NAMALWA (cell line): ENCODE measurements at regions not wholly inside any gene's neighbourhood (a gene's known extent, or its start where the extent isn't known, plus 50 kb on each side); places are given as distances from the start of the nearest gene placed in this dataset.
"Not testable (repeated sequence)": the region's sequence is repeated elsewhere in the genome, so short reads cannot be mapped to it uniquely, and the experiment has no call there.

Source experiments
- DNase-seq: peaks from one replicate; pipeline ENCODE4 v3.0.0-alpha.2; 2015; ENCODE audit warnings: low spot score

GRCh38 chr5:72588640-72589039, 81.4 kb upstream of the ZNF366 start:
- DNase-seq = no peak

GRCh38 chr5:72587661-72588308, 80.6 kb upstream of the ZNF366 start:
- DNase-seq = no peak

GRCh38 chr5:72586788-72587530, 79.7 kb upstream of the ZNF366 start:
- no peak for DNase-seq

- peak; percentile 5 for DNase-seq
Measured at GRCh38 chr5:72584466-72584865, 77.3 kb upstream of the ZNF366 start.

GRCh38 chr5:72579290-72579689, 72.1 kb upstream of the ZNF366 start:
- DNase-seq = not testable (repeated sequence)

- DNase-seq = no peak
Measured at GRCh38 chr5:72572236-72572765, 65.1 kb upstream of the ZNF366 start.

- DNase-seq = no peak
Measured at GRCh38 chr5:72569408-72569944, 62.3 kb upstream of the ZNF366 start.

GRCh38 chr5:72566746-72567145, 59.5 kb upstream of the ZNF366 start:
- DNase-seq = no peak

GRCh38 chr5:72565513-72566289, 58.5 kb upstream of the ZNF366 start:
- DNase-seq = no peak

GRCh38 chr5:72562717-72563116, 55.5 kb upstream of the ZNF366 start:
- DNase-seq = no peak

GRCh38 chr5:72561148-72561972, 54.1 kb upstream of the ZNF366 start:
- no peak for DNase-seq

- DNase-seq = no peak
Measured at GRCh38 chr5:72559866-72560766, 52.9 kb upstream of the ZNF366 start.

- DNase-seq = no peak
Measured at GRCh38 chr5:72558383-72558782, 51.2 kb upstream of the ZNF366 start.

- DNase-seq = no peak
Measured at GRCh38 chr5:72558046-72558336, 50.8 kb upstream of the ZNF366 start.

- no peak for DNase-seq
Measured at GRCh38 chr5:72557167-72558045, 50.2 kb upstream of the ZNF366 start.
